ENCODE measurements at regions not wholly inside any gene's neighbourhood (a gene's known extent, or its start where the extent isn't known, plus 50 kb on each side); places are given as distances from the start of the nearest gene placed in this dataset. TPM values are rescaled to one million over a fixed set of nuclear protein-coding genes. Genes with fewer than 3 reads are reported as not detected.
A peak's percentile ranks its signal among the peaks of the same experiment; 100 is the strongest.

DNA sequence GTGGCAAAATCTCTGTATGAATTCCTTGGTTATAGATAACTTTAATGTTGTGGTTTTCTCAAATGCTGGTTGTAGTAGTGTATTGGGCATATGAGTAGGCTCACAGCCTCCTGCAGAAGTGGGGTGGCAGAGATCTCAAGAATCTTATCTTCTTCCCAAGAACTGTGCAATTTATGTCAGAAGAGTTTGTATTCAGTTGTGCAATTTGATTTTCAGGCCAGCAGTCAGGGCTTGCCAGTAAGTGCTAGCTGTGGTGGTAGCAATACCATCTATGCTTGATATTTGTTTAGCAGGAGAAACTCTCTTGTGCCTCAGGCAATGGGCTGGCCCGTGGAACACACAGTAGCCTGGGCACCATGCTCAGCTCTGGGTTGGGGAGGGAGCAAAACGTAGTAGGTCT lies 58.4 kb upstream of the GOLIM4 start (continued):
- TF ChIP-seq ARNT2 (CRISPR knock-in tag; IDR thresholded peaks at IDR 0.05; ENCODE audit: low read depth) (no peak), CHD4 (IDR thresholded peaks at IDR 0.05; ENCODE audit: borderline replicate concordance, low read length) (no peak), ISL2 (CRISPR knock-in tag; IDR thresholded peaks at IDR 0.05) (no peak), ARID4A (CRISPR knock-in tag; IDR thresholded peaks at IDR 0.05; ENCODE audit: borderline replicate concordance) (no peak)

DNA sequence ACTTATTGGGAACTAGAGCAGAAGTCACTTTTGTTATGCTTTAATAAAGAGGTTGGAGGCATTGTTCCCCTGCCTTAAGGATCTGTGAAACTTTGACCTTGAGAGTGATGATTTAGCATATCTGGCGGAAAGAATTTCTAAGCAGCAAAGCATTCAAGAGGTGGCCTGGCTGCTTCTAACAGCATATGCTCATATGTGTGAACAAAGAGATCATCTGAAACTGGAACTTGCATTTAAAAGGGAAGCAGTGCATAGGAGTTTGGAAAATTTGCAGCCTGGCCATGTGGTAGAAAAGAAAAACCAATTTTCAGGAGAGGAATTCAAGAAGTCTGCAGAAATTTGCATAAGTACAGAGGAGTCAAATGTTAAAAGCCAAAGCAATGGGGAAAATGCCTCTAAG lies 56.4 kb upstream of the GOLIM4 start:
- no peaks in the 10 kb centered on the region for H4K20me1 ChIP-seq (ENCODE audit: insufficient read depth, low read length)
- FAIRE-seq (no peak), ATAC-seq (no peak), DNase-seq (ENCODE audit: low spot score) (no peak)
- no peak for TF ChIP-seq ZNF773 (CRISPR knock-in tag; IDR thresholded peaks at IDR 0.05; ENCODE audit: borderline replicate concordance)
- TF ChIP-seq ZNF841 (CRISPR knock-in tag; IDR thresholded peaks at IDR 0.05; ENCODE audit: borderline replicate concordance), result peak; percentile 99; the same call in 1 of the 2 replicates
- in situ Hi-C loops (cut with HindIII; ENCODE audit: extremely low pct_ligation_motif_present, low pct_unique_long_range_greater_than_20kb), result loop anchor here (25.0 kb wide), 1 partner anchor 215 kb away; no protein-coding TSS in a partner anchor
- no TSS peak for BruUV-seq (replicated peaks)
- no peak overlapping the region for H2AFZ ChIP-seq (ENCODE audit: low read length)
- ChIA-PET POLR2A (no interaction called here), CTCF (ENCODE audit: low intra/inter-chr PET ratio, low total read pairs) (no interaction called here)
- H3K4me3 ChIP-seq (replicated peaks in 1 of 3; ENCODE audit: insufficient read depth in 1 of 3, low read depth in 2 of 3, low read length in 3 of 3), result no peak overlapping the region
- H3K4me1 ChIP-seq (ENCODE audit: insufficient read depth, low read length), result no peaks in the 10 kb centered on the region
- WGBS (ENCODE audit: low lambda C conversion rate), result 8% methylated on average over 1 of the region's 1 CpG
- H3K4me2 ChIP-seq (ENCODE audit: low read depth, low read length), result no peak overlapping the region
- H3K36me3 ChIP-seq (replicated peaks in 1 of 2; ENCODE audit: control insufficient read depth in 1 of 2, insufficient read depth in 2 of 2, low read length in 2 of 2), result no peaks in the 10 kb centered on the region
- H3K9me3 ChIP-seq (ENCODE audit: low read length), result peaks cover 25% of the 10 kb centered on the region
- intact Hi-C loops (cut with micrococcal nuclease; ENCODE audit: unreplicated experiment), result no loop called here
- no peaks in the 10 kb centered on the region; a peak in 1 of 5 replicates for H3K27me3 ChIP-seq (ENCODE audit: control insufficient read depth in 1 of 2, insufficient read depth in 2 of 2, low read length in 2 of 2)
- H3K79me2 ChIP-seq (ENCODE audit: insufficient read depth, low read length), result no peaks in the 10 kb centered on the region
- H3K27ac ChIP-seq (ENCODE audit: extremely low read length, insufficient read depth, low read length), result no peak overlapping the region
- no peak overlapping the region for H3K9ac ChIP-seq (ENCODE audit: insufficient read depth, low read depth, low read length)

MicroRNAs in the stretch of these regions (microRNA counts, 767-probe panel; counts per million panel counts)
- not detected for microRNA hsa-miR-551b-3p

Small RNA genes lying in the stretch of these regions (microRNA-seq; reads per million reads assigned to microRNA genes)
- not detected for gene MIR551B

Small RNA genes lying in the stretch of these regions (small RNA-seq; reads per million reads assigned to genes)
- 0 reads per million in 3 experiments for gene MIR551B (ENCODE audit: insufficient read depth in 2 of 3, insufficient read length in 3 of 3, low read depth in 2 of 3, low replicate concordance in 1 of 3)
- gene RNU2-20P (ENCODE audit: insufficient read depth in 2 of 3, insufficient read length in 3 of 3, low read depth in 2 of 3, low replicate concordance in 1 of 3), result 0 to 37.7 (median 0.71) reads per million in 3 experiments
